ENCODE measurements at regions not wholly inside any gene's neighbourhood (a gene's known extent, or its start where the extent isn't known, plus 50 kb on each side); places are given as distances from the start of the nearest gene placed in this dataset.

DNA sequence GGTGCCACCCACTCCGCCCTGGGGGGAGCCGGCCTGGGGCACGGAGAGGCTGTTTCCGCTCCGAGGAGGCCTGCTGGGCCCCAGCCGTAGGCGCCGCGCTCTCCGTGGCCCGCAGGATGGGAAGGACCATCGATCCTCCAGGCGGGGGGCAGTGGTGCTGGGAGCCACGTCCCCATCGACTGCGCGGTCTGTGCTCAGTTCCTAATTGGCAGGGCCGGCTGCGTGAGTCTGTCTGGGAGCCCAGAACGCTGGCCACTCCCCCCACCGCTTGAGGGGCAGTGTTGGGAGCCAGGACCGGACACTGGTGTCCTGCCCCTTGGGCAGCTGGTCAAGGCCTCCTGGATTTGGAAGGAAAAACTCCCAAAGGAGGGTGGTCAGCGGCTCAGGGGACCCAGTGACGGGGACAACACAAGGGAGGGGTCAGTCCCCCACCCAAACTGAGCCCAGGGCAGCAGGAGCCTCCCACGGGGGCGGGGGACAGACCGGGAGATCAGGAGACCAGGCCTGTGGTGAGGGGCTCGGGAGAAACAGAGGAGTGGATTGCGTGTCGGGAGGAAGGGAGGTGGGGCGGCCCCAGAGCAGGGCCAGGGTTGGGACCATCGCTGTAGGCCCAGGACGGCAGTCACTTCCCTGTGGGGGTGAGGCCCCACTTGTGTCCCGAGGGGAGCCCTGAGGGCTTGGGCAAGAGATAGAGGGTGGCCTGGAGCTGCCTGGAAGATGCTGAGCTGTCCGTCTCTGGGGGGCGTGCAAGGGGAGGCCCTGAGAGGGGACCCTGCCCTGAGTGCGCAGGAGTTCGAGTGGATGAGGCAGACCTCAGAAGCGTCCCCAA lies 89.0 kb downstream of the UNCX start:
- no peak for DNase-seq (ENCODE audit: low read depth)

DNA sequence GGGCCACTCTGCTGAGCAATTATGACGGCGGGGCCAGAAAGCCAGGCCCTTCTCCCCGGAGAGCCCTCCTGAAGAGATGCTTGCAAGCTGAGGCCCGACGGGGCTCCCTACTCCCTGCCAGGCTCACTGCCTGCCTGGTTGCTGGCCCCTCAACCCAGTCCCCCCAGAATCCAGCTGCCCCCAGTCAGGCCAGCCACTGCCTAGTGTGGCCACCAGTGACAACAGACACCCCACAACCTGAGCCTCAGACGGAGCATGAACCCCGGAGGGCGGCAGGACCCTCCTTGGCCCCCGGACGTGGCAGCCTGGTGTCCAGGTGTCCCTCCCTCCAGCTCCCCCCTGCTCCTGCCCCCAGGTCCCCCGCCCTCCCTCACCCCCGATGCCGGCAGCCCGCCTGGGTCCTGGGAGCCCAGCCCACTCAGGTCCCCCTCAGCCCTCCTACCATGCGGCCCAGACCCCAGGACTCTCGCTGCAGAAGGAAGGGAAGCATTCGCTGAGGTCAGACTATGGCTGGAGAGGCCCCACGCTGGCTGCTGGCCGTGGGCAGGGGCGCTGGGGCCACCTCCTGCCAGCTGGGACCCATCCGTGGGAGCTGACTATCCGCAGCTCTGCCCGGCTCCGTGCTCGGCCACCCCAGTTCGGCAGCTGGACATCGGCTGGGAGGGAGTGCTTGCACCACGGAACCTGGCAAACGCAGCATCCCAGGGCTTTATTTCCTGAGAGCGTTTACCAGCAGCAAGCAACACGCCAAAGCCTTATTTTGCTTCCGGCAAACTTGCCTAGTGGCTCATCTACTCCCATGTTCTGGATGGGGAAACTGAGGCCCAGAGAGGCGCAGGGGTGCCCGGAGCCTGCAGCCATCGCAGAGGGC lies 89.8 kb downstream of the UNCX start:
- DNase-seq (ENCODE audit: low read depth) = no peak

DNA sequence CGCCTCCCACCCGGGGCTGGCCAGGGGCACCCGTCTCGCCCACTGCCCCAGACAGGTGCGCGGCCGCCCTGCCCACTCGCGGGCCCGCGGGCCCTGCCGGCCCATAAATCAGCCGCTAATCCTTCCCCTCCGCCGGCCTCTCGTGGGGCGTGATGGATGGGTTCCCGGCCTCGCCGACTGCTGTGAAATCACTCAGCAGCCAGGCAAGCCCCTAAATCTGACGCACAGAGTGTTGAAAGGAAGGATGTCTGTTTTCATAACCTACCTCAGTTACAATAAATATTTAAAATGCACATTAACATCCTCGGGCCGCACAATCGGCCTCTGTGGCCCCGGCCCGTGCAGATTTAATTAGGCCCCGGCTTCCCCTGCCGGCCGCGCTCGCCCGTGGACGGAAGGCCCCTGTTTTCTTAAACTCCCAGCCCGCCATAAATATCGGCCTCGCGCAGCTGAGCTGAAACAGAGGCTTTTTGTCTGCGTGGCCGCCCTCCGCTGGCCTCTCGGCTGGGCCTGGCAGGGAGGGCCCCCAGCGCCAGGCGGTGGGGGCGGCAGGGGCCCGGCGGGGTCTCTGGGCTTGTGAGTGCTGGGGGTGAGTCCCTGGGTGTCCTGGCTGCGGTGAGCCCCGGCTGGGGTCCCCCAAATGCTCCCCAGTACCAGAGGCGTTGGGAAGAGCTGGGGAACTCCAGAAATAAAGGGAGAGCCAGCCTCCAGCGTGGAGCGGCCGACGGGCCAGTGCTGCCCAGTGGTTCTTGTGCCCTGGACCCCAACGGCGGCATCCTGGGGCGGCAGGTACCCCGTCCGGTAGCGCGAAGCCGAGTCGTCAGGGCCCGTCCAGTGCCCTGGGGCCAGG lies 90.7 kb downstream of the UNCX start:
- DNase-seq (ENCODE audit: low read depth) = no peak

DNA sequence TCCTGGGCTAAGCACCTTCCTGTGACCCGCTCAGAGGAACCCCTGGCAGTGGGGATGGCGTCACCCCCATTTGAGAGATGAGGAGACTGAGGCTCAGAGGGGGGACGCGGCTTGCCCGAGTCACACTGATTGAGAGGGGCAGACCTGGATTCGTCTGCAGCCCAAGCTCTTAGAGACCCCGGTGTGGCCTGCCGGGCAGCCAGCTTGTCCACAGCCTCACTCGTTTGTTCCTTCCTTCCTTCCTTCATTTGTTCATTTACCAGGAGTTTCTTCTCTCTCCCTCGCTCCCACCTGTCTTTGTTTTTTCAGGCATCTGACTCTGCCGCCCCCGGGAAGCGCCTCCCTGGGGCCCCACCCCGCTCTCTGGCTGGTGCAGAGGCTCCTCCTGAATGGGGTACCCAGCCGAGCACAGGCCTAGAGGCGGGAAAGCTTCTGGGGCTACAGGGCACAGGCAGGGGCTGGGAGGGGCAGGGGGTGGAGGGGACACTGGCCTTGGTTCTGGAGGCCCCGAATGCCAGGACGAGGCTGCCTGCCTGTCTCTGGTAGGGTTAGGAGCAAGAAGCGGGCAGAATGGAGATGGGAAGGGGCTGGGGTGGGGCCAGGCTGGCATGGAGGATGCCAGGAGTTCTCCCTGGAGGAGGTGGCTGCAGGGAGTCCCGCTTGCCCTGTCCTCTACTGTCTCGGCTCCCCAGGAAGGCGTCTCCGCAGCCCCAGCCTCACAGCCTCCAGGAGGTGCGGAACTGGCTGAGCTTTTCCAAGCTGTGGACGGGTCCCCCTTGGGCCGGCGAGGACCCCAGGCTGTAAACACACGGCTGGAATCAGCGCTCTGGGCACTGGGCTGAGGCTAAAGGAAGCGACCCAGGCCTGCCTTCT lies 91.6 kb downstream of the UNCX start:
- no peak for DNase-seq (ENCODE audit: low read depth)

DNA sequence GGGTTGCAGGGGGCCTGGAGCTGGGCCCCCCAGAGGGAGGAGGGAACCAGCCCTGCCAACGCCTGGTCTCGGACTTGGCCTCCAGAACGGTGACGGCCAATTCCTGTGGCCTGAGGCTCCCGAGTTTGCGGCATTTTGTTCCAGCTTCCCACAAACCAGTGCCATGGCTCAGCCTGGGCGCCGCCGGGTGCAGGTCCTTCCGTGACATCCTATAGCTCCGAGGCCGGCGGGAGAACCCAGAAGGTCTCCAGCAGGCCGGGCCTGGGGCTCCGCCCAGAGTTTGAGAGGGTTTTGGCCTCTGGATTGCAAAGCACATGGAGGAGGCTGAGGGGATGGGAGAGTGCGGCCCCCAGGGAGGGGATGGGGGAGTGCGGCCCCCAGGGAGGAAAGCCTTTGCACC lies 92.6 kb downstream of the UNCX start:
- no peak for DNase-seq (ENCODE audit: low read depth)

DNA sequence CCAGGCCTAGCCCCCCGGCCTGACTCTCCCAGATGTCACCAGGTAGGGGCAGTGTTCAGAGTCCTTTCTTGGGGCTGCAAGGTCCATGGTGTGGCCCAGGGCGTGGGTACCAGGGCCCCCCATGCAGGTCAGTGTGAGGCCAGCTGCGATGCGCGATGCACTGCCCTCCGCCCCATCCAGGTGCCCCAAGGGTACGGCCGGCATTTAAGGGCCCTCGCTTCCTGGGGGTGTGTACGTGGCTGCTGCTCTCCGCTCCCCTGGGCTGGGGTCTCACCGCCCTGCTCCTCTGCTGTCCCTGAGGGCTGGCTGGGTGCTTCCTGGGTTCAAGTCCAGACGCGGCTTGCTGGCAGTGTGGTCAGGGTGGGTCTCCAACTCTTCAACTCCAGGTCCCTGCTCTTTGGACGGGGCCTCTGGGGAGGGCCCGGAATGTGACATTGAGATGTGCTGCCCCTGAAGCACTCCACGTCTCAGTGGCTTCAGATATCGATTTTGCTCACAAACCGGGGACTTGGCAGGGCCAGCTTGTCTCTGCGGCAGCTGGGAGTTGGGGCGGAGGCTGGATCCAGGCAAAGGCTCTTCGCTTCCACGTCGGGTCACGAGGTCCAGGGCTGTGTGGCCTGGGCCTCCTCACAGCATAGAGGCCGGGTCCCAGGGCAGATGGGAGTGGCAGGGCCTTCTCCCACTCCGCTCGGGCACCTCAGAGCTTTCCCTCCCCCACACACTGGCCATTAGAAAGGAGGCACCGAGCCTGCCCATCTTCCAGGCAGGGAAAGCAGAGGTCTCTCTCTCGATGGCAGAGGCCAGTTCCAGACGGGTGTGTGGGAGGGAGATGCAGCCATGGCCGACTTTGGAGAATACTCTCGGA lies 93.2 kb downstream of the UNCX start:
- DNase-seq (ENCODE audit: low read depth) = no peak

DNA sequence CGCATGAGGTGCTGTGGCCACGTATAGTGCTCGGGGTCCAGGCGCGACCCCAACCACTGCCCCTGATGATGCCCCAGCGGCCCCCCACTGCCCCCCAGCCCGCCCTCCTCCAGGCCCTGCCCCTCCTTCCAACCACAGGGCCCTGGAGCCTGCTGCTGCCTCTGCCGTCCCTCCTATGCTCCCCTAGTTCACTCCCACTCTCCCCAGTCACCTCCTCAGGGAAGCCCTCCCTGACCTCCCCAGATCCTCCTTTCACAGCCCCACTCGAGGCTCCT lies 93.8 kb downstream of the UNCX start:
- no peak for DNase-seq (ENCODE audit: low read depth)

DNA sequence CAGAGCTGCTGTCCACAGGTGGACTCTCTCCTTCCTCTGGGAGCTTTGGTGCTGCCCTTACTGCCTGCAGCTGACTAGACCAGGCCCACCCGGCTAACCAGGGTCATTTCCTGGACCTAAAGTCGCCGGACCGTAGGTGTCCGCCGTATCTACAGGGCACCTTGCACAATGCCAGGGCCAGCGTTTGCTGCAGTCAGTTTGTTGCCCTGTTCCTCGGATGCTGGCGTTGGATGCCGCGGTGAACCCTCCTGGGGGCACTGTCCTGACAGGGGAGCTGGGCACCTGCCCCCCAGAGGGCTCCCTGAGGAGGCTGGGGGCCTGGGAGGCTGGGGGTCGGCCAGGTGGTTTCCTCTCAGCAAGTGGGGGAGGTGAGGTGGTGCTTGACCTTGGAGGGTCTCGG lies 96.6 kb downstream of the UNCX start:
- DNase-seq (ENCODE audit: low read depth) = no peak

DNA sequence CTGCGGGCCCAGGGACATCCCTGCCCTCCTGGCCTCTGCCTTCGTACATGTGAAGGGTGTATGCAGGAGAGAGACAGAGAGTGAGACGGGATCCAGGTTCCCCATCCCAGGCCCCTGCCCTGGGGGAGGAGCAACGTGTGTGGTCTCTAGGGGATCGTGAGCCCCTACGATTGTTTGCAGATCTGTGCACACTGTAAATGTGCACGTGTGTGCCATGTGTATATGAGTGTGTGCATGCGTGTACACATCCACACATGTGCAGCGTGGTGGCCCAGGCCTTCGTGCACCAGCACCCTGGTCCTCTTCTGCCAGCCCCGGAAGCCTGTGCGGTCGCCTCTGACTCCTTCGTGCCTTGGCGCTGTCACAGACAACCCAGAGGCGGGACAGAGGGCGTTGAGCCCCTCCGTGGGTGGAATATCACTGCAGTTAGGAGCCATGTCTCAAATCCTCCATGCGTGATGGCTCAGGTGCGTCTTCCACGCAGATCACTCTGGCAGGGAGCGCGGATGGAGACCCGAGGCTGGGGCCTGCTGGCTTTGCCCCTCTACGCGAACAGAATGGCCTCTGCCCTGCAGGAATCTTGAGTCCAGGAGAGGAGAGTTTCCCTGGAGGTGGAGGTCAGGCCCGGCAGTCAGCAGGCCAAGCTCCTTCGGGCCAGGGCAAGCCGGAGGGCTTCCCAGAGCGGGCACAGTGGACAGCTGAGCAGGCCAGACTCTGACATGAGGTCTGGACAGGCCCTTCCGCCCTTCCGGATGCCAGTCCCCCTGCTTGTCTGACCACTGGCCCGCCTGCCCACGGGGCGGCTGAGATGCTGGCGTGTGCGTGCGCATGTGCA lies 97.5 kb downstream of the UNCX start:
- DNase-seq (ENCODE audit: low read depth) = no peak

DNA sequence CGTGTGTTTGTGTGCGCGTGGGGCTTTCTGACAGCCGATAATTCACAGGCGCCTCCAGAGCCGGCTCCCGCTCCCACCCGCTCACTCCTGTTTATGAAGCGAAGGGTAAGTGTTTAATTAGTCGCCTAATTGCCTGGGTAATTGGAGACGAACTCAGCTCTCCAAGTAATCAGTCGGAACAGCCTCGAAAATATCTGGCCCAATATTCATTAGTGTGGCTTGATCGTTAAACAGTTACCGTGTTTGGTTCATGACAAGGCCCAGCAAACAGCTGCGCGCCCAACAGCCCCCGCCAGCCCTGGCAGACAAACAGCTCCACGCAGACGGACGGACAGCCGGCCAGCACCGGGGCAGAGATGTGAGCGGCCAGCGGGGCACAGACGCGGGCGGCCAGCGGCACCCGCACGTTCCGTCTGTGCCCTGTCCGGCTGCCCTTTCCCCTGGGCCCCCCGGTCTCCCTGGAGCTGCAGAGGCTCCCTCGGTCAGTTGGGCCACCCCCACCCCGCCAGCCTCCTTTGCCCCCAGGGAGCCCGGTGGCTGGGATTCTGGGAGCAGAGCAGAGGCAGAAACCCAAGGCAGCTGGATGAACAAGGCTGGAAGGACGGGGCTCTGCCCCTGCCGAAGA lies 98.2 kb downstream of the UNCX start:
- no peak for DNase-seq (ENCODE audit: low read depth)

DNA sequence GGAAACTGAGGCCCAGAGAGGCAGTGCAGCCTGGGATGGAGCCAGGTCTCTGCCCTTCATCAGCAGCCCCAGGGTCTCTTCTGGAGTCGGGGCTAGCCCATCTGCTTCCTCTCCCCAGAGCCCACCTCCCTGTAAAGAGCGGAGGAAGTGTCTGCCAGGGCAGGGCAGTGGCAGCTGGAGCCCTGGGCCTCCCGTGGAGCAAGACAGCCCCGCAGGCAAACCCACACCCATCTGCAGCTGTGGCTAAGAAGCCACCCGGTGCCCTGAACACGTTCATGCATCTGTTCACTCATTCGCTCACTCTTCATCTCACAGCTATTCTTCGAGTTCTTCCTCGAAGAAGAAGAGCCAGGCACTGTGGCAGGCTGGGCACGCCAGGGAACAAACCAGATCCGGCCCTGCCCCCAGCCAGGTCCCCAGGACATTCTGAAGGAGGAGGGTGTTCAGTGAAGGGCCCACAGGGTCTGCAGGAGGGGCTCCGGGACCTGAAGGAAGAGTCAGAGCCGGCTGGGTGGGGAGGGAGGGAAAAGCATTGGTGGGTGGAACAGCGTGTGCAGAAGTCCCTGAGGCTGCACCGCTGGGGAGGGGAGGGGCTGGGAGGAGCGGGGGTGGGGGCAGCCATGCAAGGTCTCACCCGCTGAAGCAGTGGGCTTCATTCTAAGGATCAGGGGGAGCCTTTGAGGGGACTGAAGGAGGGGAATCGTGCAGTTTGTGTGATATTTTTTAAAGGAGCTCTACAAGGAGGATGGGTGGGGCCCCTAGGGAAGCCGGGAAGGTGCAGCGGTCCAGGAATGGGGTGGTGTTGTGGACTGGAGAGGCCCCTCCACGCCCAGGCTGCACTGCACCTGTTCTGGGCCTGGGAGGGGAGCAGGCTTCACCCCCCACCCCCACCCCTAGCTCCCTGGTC lies 99.1 kb downstream of the UNCX start:
- no peak for DNase-seq (ENCODE audit: low read depth)

DNA sequence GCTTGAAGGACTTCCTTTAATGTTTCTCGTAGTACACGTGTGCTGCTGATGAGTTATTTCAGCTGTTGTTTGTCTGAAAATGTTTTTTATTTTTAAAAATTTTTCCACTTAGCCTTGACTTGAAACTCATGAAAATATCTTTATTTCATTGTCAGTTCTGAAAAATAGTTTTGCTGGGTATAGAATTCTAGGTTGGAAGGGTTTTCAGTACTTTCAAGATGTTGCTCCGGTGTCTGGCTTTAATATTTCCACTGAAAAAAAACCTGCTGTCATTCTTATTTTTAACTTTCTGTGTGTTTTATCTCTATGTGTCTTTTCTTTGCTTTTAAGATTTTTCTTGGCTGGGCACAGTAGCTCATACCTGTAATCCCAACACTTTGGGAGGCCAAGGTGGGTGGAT lies 103.8 kb downstream of the UNCX start:
- no peak for DNase-seq (ENCODE audit: low read depth)

DNA sequence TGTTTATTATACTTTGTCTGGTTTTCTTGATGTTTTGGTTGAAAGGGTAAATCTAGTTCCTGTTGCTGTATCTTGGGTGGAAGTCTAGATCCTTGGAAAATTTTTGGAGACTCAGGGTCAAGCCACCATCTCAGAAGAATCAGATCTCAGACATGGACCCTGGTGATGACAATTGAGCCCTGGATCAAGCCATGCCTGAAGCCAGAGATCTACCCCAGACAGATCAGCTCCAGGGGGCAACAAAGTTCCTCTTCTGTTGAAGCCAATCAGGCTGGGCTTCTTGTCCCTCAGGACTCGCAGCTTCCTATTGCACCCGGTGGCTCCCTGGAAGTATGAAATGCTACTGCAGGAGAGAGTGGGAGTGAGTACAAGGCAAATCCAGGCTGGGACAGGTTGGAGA lies 106.9 kb downstream of the UNCX start:
- DNase-seq (ENCODE audit: low read depth) = no peak

DNA sequence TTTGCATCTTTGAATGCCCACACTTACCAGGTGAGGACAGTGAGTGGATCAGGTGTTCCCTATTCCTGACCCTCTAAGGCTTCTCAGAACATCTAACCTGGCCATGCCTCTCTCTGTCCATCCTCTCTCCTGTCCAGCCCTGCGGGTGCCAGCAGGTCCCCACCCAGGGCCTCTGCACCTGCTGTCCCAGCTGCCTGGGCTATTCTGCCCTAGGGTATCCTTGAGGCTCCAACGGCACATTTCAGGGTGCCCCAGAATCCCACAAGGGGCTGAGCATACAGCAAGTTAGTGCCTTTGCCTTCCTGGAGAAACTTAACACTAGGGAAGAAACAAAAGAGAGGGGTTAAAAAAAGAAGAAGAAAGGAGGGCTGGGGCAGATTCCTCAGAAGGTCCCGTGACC lies 107.4 kb downstream of the UNCX start:
- DNase-seq (ENCODE audit: low read depth) = no peak

DNA sequence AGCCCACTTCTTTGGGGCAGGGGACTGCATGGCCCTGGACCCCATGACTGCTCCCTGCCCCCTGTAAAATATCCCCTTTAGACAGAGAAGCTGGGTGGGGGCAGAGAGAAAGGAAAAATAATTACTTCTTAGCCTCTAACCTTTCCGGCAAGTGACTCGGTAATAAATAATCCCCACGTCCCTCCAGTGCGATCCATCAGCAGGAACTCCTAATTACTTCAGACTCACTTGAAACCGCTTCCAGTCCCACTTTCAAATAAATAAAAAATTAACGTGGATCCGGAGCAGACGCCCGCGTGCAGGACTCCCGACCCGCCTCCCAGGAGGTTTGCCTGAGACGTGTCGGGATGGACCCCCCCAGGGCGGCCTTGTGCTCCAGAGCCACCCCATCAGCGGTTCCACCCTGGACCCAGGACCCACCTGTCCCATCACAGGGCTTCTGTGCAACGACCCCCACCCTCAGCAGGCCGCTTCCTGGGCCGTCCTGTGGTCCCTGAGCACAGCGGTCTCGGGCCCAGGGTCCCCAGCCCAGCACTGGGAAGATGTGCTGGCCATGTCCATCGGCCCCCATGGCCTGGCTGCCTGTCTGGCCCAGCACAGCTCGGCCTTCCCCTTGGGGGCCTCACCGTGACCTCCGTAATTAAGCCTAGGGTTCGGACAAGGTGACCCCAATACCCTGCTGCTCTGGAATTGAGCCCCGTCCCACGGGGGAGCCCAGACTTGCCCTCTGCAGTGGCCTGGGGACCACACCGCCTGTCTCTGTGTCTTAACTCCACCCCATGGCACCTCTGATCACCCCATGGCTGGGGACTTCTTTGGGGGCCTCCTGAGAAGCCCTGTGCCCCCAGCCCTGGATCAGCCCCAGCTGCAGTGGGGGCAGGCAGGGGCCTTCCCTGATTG lies 108.0 kb downstream of the UNCX start:
- DNase-seq (ENCODE audit: low read depth) = no peak

DNA sequence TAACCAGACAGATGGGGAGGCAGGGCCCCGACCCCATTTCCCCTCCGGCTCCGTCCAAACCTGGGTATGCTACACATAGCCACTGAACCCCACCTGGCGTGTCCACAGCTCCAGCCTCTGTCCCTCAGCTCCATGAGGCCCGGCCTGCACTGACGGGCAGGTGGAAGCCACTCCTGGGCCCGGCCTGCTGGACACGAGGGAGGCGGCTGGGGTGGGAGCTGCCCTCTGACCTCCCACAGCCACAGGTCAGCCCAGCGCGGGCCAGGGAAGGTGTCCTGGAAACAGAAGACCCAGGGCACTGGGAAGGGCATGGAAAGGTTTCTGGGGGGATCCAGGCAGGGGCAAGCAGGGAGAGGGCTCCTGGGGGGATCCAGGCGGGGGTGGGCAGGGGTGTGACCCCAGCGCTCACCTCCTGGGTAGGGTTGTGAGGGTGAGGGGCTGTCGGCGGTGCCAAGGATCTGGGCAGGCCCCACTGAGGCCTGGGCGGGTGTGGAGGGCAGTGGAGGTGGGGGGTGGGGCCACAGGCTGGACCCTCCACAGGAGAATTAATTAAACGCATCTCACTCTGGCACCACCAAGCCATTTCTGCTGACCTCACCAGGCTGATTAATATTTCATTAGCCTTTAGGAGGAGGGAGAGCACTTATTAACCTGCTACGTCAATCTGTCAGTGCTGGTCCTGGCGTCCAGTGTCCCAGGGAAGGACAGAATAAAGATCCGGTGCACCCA lies 108.9 kb downstream of the UNCX start:
- DNase-seq (ENCODE audit: low read depth) = no peak

All from activated T-cell treated with anti-CD3 and anti-CD28 coated beads for 48 hours (primary cell).